ENCODE measurements at regions not wholly inside any gene's neighbourhood (a gene's known extent, or its start where the extent isn't known, plus 50 kb on each side); places are given as distances from the start of the nearest gene placed in this dataset.

- DNase-seq: no peak
These were observed 57.0 kb upstream of the CDCA7L start for GRCh38 chr7:22002726-22003125.

GRCh38 chr7:22001345-22002004, 55.8 kb upstream of the CDCA7L start:
- DNase-seq: peak; percentile 91 to 92

GRCh38 chr7:21999896-22000295, 54.2 kb upstream of the CDCA7L start:
- no peak for DNase-seq

GRCh38 chr7:21996641-21997040, 50.9 kb upstream of the CDCA7L start:
- DNase-seq: no peak
